GM18517 (cell line): ENCODE measurements at regions not wholly inside any gene's neighbourhood (a gene's known extent, or its start where the extent isn't known, plus 50 kb on each side); places are given as distances from the start of the nearest gene placed in this dataset.
"Not testable (repeated sequence)": the region's sequence is repeated elsewhere in the genome, so short reads cannot be mapped to it uniquely, and the experiment has no call there.

Source experiments
- ATAC-seq: cut with Tn5 transposase; IDR thresholded peaks from one replicate; pipeline ENCODE4 v1.9.1; 2021; ENCODE audit warnings: mild to moderate bottlenecking, moderate library complexity; ENCODE audit not compliant: unreplicated experiment

DNA sequence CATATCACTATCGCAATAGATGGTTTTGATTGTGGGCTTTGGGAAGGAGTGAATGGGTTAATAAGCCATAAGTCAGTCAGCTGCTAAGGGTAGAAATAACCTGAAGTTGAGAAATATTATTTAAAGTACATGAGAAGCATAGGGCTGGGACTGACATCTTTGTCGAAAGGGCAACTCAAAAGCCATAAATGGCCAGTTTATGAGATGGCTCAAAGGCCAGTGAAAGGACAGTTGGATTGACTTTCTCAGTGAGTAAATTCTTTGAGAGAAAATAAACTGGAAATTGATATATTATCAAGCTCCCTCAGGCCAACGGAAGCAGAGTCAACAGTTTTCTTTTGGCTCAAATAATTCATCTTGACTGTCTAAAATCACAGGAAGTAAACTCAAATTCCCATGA is 419.8 kb downstream of the NSUN3 start:
- no peak for ATAC-seq

DNA sequence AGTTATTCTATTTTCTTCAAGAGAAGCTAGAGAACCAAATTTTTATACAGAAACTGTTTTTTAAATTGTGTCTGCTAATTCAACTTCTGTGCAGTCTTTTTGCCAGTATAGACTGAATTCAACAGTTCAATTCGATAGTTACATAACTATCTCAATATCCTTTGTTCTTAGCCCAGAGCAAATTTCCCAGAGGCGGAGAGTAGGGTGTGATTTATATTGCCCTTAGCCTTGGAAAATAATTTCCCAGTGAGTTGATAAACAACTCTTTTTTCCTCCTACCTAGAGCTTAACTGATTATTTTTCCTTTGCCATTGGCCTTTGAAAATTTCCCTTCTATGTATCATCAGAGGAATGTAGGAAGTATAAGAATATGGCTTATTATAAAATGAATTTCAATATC is 420.5 kb downstream of the NSUN3 start:
- no peak for ATAC-seq

DNA sequence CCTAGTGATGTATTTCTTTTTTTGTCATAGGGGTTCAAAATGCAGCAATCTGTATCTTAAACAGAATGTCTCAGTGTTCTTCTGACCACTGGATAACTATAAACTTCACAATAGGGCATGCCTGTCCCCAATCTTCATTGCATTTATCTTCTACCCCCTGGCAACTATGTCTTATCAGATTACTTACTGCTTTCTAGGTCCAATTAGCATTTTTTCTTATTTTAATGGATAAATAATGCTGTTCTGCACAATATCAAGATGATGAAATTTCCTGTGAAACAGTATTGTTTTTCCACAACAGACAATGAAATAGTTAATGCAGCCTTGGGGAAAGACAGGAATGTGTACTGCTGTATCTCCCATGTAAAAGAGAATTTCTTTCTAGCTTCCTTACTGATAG is 432.1 kb downstream of the NSUN3 start:
- no peak for ATAC-seq

DNA sequence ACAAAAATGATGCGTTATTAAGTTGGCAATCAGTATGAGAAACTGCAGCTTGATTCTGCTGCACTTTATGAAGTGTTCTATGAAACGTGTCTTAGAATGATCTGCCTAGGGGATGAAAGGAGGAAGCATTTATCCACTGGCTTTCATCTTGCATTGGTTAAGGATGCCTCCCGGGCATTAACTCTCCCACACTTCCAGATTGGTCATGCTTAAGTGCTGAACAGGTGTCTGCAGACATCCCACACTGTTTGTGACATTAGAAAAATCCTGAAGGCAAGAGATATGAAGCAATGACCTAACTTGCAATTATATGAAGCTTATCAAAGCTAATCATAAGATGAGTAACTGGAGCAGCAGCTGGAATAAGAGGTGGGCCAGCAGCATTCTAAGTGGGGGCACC is 437.3 kb downstream of the NSUN3 start:
- ATAC-seq = no peak

DNA sequence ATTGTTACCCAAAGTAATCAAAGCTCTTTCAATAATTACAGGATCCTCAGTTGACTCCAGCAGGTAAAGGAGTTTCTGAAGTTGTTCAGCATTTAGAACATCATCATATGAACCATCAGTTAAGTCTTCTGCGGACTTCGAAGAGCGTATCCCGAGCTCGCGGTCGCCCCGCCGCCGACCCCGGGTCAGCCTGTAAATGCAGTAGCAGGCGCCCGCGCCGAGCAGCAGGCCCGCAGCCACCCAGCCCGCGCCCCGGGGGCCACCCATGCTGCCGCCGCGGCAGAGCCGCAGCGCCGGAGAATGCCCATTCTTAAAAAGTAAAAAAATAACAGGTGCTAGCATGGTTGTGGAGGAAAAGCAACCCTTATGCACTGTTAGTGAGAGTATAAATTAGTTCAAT is 444.5 kb downstream of the NSUN3 start:
- ATAC-seq = not testable (repeated sequence)

DNA sequence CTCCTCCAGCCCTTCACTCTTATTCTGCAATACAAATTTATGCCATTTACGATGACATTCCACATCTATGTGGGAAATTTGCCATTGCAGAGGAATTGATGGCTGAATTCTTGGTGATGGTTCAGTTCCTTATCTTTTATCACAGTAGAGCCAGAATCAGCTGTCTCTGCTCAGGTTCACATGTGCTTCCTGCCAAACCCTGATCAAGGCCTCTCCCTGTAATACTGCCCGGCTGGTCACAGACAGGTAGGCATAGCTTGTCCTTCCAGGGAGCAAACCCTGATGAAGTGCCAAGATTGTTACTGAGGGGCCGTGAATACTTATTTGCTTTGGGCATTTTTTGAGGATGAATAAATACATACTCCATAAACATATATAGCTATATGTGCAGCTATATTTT is 450.0 kb downstream of the NSUN3 start:
- ATAC-seq = no peak

DNA sequence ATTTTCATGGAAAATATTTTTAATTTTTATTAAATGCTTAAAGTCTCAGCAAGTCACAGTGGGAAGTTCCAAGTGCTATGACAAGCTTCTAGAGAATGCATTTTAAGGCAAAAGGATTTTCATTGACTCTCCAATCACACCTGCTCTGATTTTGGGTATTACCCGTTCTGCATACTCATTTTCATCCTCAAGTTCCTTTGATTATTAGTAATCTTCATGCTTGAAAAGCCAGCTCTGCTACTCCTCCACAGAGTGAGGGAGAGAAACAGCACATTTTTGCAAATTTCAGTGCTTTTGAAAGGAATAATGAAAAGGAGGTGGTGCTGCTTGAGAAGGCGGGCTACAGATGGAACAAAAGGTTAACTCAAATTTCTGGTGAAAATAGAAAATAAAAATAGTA is 450.7 kb downstream of the NSUN3 start:
- ATAC-seq = no peak

DNA sequence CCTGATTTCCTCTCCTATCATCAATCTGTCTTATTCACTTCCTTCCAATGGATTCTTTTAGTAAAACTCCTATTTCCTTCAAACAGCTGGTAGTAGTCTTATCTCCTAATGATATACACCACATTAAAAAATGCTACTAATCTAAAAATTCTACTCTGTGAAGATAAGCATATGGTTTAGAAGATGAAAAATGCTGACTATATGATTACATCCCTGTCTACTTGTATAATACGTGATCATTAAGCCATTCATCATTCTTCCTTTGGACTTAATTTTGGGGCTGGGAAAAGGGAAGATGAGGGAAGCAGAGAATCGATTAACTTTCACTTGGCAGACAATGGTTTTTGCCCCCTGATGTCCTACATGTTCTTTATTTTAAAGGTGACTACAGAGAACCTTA is 453.1 kb downstream of the NSUN3 start:
- no peak for ATAC-seq

DNA sequence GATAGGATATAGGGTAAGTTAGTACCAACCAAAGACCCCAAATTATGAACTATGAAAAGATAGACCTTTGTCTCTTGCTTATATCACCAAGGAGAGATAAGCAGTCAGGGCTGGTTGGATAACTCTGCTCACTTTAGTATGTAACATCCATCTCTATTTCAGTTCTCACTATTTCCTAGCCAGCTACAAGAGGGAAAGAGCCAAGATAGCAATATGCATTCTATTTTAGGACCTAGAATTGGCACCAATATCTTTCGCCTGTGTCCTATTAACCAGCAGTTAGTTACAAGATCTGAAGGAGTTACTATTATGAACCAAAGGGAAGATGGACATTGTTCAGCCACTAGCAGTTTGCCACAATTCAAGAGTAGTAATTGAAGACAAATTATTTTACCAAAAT is 457.5 kb downstream of the NSUN3 start:
- no peak for ATAC-seq

DNA sequence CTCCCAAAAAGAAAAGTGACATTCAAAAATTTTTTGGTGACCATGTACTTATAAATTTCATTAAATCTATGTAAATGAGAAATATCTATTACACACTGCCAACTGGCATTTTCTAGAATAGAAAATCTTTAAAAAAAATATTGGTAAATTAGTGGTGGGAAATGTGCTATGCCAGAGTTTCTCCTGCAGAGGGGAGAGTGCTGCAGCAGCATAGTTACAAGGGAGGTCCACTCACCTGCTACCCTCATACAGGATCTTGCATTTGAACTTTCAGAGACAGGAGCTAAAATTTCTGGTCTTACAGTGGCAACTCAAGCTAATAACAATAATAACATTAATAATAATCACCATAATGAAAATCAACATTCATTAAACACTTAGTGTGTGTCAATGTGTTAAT is 459.6 kb downstream of the NSUN3 start:
- ATAC-seq = no peak

DNA sequence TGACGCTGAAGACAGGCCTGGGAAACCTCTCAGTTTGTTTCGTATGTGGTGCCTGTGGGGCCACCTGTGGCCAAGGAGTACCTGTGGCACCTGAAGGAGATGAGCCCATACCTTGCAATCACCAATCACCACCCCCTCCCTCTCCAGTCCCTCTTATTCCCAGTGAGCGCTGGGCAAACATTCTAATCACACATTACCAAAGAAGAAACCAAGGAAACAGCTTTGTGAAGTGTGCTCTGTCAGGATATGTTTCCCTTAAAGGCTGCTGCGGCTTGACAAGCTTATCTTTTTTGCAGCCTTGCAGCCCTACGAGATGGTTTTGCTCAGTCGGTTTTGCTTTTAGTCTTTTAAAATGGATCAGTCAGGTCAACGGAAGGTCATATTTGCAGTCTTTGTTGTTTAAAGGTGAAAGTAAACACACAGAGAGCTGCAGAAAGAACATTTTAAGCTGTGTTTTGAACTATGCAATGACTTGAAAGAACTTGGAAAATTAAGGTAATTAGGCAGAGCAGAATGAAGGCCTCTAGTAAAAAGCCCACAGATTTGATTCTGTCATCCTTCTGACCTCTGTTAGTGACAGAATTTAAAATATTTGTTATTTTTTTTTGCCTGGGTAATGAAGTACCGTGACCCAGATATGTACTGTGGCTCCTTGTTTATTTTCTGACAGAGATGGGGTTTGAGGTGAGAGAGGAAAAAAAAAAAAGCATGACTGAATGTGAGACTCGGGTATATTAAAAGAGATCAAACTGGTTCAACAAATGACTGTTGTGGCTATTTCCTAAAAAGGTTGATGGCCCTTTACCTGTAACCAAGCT is 461.4 kb downstream of the NSUN3 start:
- ATAC-seq = no peak

DNA sequence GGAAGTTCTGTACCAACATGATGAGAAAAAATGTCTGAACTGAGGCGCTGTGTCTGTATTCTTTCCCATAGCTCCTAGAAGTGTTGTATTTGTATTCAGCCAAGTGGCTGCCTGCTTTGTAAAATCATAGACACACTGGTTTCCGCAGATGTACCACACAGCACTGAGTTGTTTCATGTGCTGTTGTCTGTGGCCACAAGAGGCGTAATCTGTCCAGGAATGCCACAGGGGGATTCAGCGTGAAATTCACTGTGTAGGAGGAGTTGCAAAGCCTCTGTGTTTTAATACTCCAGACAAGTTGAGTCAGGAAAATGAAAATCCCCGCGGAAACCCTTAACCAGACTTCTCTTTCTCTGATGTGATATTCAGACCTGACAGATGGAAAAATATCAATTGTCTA is 462.2 kb downstream of the NSUN3 start:
- ATAC-seq = no peak

DNA sequence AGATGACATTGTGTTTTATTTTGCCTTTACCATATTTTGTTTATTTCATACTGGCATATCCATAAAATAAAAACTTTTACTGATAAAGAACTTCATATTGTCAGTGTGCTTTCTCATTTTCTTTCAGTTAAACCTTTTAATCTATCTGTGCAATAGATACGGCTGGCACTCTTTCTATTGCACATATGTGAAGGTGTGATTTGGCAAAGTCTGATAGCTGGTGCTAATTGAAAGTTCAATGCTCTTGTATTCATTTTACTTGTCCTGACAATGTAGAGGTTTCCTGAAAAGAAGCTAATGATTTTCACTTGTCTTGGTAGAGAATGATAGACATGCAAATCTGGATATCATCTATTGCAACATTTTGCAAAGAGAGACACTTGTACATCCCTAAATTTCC is 467.0 kb downstream of the NSUN3 start:
- no peak for ATAC-seq

DNA sequence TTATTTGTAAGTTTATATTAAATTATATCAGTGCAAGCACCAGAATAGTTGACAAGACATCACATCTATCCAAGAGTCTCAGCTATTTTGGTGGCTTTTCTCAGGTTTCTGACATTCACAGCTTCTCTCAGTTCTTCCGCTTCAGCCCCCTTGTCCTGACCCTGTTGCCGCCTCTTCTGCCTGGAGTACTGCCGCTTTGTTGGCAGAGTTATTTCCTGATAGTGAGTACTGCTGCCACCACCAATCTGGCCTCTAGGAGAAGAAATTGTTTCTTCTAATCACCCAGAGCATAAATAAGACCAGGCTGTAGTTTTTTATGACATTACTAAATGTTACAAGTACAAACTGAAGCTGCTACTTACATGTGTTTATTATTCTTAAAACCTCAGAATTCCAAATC is 470.1 kb downstream of the NSUN3 start:
- ATAC-seq = no peak

DNA sequence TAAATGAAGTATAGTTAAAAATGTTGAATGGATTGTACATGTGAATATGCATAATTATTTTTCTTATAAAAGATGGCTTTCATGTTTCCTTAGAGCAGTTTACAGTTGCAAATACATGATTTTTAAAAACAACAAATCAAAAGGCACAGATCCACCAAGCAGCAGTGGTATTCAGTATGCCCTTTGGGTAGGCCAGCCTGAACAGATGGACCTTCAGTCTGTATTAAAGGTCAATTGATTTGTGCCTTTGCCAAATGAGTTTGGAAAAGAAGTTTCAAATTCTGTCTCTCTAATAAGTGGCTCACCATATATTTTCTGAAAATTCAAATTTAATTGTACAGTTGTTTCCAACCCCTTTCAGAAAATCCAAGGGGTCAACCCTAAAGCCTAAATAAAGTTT is 477.1 kb downstream of the NSUN3 start:
- no peak for ATAC-seq

DNA sequence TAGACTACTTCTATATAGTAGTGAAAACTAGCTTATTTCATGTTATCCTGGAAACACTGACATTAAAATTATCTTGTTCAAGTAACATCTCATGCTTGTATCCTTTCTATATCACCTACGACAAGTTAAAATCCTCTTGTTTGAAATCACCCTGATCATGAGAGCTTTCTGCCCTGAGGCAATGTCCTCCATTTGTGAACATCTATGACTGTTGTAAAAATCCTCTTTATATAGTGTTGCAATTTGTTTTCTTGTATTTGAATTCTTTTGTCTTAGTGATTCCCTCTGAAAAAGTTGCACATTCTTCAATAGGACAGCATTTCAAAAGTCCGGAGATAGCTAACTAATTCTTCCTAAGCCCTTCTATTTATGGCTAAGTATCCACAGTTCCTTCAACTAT is 480.3 kb downstream of the NSUN3 start:
- no peak for ATAC-seq

DNA sequence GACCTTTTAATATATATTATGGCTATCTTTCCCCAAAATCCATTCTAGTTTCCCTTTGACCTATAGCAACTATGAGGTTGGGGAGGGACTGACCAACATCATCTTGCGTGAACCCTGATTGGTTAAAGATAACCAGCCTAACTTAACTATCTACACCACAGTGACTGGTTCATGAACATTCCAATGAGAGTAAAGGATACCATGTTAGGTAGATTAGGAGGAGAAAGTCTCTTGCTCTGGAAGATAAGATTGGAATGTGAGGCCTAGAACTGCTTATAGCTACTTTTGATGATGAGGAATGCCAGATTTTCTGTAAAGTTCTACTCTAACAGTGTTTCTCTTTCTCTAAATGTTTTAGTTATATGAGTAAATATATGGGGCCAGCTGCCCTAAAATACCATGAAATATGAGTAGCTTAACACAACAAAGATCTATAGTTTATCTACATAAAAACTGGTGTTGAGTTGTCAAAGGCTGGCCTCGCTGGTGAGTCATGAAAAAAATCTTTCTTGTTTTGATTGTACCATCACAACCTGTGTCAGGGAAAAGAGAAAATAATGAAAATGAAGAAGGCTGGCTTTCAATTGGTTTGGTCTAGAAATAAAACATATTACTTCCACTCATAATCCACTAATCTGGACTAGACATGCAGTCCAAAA is 481.4 kb downstream of the NSUN3 start:
- ATAC-seq = no peak

DNA sequence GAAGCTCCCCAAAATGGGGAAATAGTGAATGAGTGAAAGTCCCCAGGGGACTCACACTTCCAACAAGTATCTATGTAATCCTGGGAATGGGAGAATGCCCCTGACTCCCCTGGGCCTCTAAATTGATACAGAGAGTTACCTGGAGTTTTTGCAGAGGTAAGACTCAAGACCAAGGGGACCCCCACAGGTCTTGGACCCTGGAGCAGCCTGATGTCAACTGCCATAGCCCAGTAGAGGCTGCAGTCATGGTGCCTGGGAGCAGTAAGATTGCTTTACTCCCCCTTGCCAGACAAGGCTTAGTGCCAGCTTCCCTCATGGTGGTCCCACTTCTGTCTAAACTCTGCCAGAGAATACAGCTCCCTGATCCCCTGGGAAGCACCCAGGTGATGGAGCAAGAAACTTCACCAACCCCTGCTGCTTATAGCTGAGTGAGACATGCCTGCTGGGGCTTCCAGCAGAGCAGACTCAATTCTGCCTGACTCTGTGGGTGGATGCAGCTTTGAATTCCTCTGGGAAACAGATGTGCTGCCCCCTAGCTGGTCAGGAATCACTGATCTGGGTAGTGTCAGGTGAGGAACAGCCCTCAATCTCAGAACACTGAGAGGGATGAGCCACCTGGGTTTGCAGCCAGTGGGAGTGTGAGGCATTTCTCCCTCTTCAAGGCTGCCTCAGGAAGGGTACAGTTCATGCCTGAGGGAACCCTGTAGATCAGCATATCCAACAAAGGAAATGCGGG is 485.9 kb downstream of the NSUN3 start:
- no peak for ATAC-seq

DNA sequence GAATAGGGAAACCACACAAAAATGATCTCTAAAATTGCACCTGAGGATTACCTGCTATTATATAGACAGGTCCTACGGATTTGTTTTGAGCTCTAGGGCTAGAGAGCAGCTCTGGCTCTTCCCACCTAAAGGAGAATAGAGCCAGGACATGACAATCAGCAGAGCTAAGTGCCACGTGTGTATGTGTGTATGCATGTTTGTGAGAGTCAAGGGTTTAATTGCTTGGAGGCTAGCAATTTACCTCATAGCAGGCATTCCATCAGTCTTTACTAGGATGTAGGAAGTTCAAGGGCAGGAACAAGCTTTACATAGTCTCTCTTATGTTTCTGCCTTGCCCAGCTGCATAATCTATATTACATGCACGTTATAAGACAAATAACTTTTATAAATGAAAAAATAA is 498.2 kb downstream of the NSUN3 start:
- ATAC-seq = no peak

DNA sequence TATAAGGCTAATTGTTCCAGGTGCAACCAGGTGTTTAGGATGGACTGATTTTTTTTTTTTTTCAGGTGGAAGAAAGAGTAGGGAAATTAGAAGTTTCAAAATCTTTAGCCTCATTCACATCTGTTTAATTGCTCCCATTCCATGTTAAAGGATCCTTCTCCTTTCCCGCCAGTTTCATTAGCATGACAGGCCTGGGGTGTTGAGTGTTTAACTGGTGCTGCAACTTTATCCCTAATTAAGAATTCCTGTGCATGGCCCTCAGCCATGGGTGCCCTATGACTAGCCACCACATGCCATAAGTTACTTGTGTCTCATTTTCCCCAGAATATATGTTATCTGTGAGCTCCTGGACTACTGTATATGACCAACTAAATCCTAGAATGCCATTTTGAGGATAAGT is 501.4 kb downstream of the NSUN3 start:
- no peak for ATAC-seq

DNA sequence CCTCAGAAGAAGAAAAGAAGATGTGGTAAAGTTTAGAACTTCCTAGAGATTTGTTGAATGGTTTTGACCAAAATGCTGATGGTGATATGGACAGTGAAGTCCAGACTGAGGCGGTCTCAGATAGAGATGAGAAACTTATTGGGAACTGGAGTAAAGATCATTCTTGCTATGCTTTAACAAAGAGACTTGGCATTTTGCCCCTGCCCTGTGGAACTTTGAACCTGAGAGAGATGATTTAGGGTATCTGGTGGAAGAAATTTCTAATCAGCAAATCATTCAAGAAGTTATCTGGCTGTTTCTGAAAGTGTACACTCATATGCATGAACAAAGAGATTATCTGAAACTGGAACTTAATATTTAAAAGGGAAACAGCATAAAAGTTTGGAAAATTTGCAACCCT is 505.2 kb downstream of the NSUN3 start:
- ATAC-seq = no peak

DNA sequence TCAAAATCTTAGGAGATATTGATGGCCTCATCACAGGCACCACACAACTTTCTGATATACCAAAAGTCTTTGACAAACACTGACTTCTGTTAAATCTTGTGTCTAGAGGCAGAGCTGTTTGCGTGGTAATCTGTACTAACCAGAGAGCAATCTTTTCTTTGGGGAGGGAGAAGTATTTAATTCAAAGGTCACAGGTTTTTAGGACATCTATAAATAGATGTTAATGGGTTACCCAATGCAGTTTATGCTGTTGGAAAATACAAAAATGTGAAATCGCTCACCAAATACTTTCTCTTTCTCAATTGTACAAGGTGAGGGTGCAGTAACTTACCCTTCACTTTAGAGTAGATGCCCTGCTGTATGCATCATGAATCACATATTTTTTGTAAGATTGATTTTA is 510.5 kb downstream of the NSUN3 start:
- no peak for ATAC-seq
